Right lobe of liver (tissue), 4 donors: ENCODE measurements at regions not wholly inside any gene's neighbourhood (a gene's known extent, or its start where the extent isn't known, plus 50 kb on each side); places are given as distances from the start of the nearest gene placed in this dataset.

Experiments used
- POLR2A ChIP-seq: fragments of 450-650 bp; IDR thresholded peaks from one replicate; pipeline ENCODE4 v1.6.1; 2017; ENCODE audit warnings: antibody characterized with exemption, mild to moderate bottlenecking
- TF ChIP-seq, protein P1 (sequence below), 4 donors: fragments of 200-600 bp in 3 of 4; fragments of 450-650 bp in 1 of 4; IDR thresholded peaks; one replicate each; pipeline versions ENCODE4 v1.5.1 to v1.8.0; 2016 to 2022; ENCODE audit warnings: antibody characterized with exemption in 4 of 4, mild to moderate bottlenecking in 2 of 4
- donor health status: DM: no; HTN: no; CAD: no.
- donor health status: DM: no; HTN: no; CAD: no.
- donor health status: DM: no; HTN: yes; CAD: no.

DNA sequence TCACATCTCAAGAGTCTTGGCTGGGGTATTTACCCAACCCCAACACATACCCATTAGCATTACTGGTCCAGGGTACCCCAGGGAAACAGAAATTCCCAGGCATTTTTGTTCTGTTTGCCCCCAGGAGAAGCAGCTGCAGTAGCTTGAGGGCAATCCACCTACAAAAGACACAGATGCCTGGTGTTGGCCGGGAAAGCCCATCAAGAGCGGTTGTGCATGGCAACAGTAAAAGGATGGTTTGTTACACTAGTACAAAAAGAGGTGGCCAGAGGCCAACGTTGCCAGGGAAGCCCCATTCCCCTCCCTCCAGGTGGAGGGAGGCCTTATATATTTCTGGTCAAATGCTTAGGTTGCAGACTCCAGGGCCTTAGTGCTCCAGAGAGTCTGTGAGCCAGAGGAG lies 637.8 kb downstream of the BCOR start:
- no peak for TF ChIP-seq POLR2A
- TF ChIP-seq, protein P1, sequence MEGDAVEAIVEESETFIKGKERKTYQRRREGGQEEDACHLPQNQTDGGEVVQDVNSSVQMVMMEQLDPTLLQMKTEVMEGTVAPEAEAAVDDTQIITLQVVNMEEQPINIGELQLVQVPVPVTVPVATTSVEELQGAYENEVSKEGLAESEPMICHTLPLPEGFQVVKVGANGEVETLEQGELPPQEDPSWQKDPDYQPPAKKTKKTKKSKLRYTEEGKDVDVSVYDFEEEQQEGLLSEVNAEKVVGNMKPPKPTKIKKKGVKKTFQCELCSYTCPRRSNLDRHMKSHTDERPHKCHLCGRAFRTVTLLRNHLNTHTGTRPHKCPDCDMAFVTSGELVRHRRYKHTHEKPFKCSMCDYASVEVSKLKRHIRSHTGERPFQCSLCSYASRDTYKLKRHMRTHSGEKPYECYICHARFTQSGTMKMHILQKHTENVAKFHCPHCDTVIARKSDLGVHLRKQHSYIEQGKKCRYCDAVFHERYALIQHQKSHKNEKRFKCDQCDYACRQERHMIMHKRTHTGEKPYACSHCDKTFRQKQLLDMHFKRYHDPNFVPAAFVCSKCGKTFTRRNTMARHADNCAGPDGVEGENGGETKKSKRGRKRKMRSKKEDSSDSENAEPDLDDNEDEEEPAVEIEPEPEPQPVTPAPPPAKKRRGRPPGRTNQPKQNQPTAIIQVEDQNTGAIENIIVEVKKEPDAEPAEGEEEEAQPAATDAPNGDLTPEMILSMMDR (IDR thresholded peaks at IDR 0.05) = no peak
